Stimulated activated CD4-positive, alpha-beta T cell treated with anti-CD3 and anti-CD28 coated beads, Interleukin-1b, Interleukin-23, amount 100 ng/mL, for 24 hours (primary cell): ENCODE measurements at regions not wholly inside any gene's neighbourhood (a gene's known extent, or its start where the extent isn't known, plus 50 kb on each side); places are given as distances from the start of the nearest gene placed in this dataset.
"Not testable (repeated sequence)": the region's sequence is repeated elsewhere in the genome, so short reads cannot be mapped to it uniquely, and the experiment has no call there.

ENCODE experiments used
- DNase-seq, 4 experiments: peaks; one replicate each; pipeline ENCODE4 v3.0.0-alpha.2; 2020; ENCODE audit warnings: low read depth in 4 of 4, low spot score in 1 of 4

GRCh38 chr4:17436047-17436749, 75.7 kb downstream of the QDPR start:
- DNase-seq: not testable (repeated sequence)

GRCh38 chr4:17433827-17434226, 78.1 kb downstream of the QDPR start:
- DNase-seq: no peak

- no peak for DNase-seq
These were observed 83.9 kb downstream of the QDPR start for GRCh38 chr4:17427991-17428390.

GRCh38 chr4:17426222-17426621, 85.7 kb downstream of the QDPR start:
- DNase-seq: no peak

GRCh38 chr4:17418010-17418409, 93.9 kb downstream of the QDPR start:
- no peak for DNase-seq

GRCh38 chr4:17414392-17414791, 97.5 kb downstream of the QDPR start:
- DNase-seq: no peak

- DNase-seq: no peak
These were observed 111.2 kb downstream of the QDPR start for GRCh38 chr4:17400686-17401085.

- DNase-seq: no peak
These were observed 113.1 kb downstream of the QDPR start for GRCh38 chr4:17398805-17399204.

- no peak for DNase-seq
These were observed 113.9 kb downstream of the QDPR start for GRCh38 chr4:17398035-17398434.

GRCh38 chr4:17397611-17398010, 114.3 kb downstream of the QDPR start:
- DNase-seq: no peak

GRCh38 chr4:17385403-17385802, 126.5 kb downstream of the QDPR start:
- no peak for DNase-seq

GRCh38 chr4:17380347-17380746, 131.5 kb downstream of the QDPR start:
- no peak for DNase-seq

- DNase-seq: no peak
These were observed 135.7 kb downstream of the QDPR start for GRCh38 chr4:17376205-17376604.

GRCh38 chr4:17373666-17374065, 138.2 kb downstream of the QDPR start:
- DNase-seq: no peak

GRCh38 chr4:17370818-17371217, 141.1 kb downstream of the QDPR start:
- DNase-seq: no peak

- DNase-seq: no peak
These were observed 143.5 kb downstream of the QDPR start for GRCh38 chr4:17368408-17368807.

- DNase-seq: no peak
These were observed 144.7 kb downstream of the QDPR start for GRCh38 chr4:17367201-17367600.

GRCh38 chr4:17366496-17366895, 145.4 kb downstream of the QDPR start:
- DNase-seq: no peak

- no peak for DNase-seq
These were observed 149.5 kb downstream of the QDPR start for GRCh38 chr4:17362430-17362829.

GRCh38 chr4:17358241-17358640, 153.6 kb downstream of the QDPR start:
- no peak for DNase-seq

- no peak for DNase-seq
These were observed 155.0 kb downstream of the QDPR start for GRCh38 chr4:17356926-17357325.

- no peak for DNase-seq
These were observed 159.5 kb downstream of the QDPR start for GRCh38 chr4:17352357-17352756.

- DNase-seq: no peak
These were observed 164.4 kb downstream of the QDPR start for GRCh38 chr4:17347445-17347844.
